SK-N-MC (cell line): ENCODE measurements at regions not wholly inside any gene's neighbourhood (a gene's known extent, or its start where the extent isn't known, plus 50 kb on each side); places are given as distances from the start of the nearest gene placed in this dataset.

Experiments used
- EZH2 ChIP-seq: fragments of 200-600 bp; sonication (generic); IDR thresholded peaks from one replicate; pipeline ENCODE4 v1.6.1; 2017; ENCODE audit warnings: antibody characterized with exemption
- FOXP2 ChIP-seq: optimal IDR thresholded peaks from 2 replicates; pipeline ENCODE3; 2011; ENCODE audit warnings: mild to moderate bottlenecking, moderate library complexity; ENCODE audit not compliant: insufficient read depth; ENCODE audit errors: extremely low read length, control extremely low read depth
- POLR2AphosphoS5 ChIP-seq: IDR thresholded peaks from 2 replicates; pipeline ENCODE4 v1.6.1; 2012; ENCODE audit warnings: mild to moderate bottlenecking, low read depth, low read length, borderline replicate concordance

GRCh38 chr7:45486575-45486974 lies 87.6 kb upstream of the ADCY1 start:
- no peak for TF ChIP-seq POLR2AphosphoS5
- no peak for TF ChIP-seq EZH2
- no peak for TF ChIP-seq FOXP2
